HG03558 (cell line): ENCODE measurements at regions not wholly inside any gene's neighbourhood (a gene's known extent, or its start where the extent isn't known, plus 50 kb on each side); places are given as distances from the start of the nearest gene placed in this dataset.

Source experiments
- ATAC-seq: cut with Tn5 transposase; IDR thresholded peaks from one replicate; pipeline ENCODE4 v1.9.1; 2021; ENCODE audit warnings: moderate number of reproducible peaks; ENCODE audit not compliant: unreplicated experiment; ENCODE audit errors: extremely low read depth

DNA sequence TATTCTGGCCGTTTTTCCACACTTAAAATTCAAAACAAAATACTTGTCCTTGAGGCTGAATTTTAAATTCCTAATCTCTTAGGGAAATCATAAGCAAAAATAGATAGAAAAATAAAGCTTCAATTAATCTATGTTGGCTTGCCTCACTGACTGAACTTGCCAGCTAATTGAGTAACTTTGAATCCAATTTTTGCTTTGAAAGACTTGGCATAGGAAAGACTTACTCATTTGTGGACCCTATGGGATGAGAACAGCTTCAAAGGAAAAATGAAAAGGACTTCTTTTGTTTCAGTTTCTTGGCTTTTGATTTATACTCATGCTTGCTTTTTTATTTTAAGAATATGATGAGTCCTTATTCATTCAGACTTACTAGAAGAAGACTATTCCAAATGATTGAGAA lies 370.7 kb upstream of the RARB start:
- no peak for ATAC-seq

DNA sequence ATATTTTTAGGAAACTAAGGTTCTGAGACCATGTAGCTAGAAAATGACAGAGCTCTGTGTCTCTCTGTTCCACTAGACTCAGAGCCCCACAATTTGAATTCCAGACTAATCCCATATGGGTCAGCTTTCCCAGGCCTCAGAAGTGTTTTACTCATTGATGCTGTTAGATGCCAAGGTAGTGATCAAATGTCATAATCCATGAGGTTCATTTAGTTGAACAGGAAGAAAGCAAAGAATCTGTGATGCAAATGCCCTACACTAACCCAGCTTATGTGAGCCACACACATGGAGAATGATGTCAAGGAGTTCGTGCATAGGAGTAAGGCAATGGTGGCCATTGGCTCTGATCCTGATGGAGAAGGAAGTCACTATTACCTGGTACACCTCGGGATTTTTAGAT lies 363.4 kb upstream of the RARB start:
- ATAC-seq: no peak

DNA sequence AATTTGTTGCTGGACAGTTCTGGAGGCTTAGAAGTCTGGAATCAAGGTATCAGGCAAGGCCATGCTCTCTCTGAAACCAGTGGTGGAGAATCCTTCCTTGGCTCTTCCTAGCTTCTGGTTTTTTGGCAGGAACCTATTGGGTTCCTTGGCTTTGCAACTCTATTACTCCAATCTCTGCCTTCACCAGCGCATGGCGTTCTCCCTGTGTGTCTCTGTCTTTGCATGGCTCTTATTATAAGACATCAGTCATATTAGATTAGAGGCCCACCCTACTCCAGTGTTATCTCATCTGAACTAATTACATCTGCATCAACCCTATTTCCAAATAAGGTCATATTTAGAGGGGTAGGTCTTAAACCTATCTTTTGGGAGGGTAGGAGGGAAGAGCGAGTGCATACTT lies 358.1 kb upstream of the RARB start:
- ATAC-seq: no peak

DNA sequence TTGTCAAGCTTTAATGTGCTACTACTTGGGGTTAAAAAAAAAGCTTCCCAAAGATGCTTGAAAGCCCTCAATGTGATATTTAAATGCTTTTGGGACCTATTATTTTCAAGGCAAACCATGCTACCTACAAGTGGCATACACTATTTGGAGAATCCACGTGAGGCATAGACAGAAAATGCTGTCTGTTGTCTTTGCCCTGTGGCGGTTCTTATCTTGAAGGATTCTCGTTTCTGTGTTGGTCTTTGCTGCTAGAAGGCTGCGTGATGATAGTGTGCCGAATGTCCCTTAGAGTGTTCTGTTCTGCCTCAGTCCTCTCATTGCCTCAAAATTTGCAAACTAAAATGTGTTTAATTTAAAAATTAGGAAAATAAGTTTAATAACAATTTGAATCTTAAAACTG lies 356.2 kb upstream of the RARB start:
- ATAC-seq: no peak

DNA sequence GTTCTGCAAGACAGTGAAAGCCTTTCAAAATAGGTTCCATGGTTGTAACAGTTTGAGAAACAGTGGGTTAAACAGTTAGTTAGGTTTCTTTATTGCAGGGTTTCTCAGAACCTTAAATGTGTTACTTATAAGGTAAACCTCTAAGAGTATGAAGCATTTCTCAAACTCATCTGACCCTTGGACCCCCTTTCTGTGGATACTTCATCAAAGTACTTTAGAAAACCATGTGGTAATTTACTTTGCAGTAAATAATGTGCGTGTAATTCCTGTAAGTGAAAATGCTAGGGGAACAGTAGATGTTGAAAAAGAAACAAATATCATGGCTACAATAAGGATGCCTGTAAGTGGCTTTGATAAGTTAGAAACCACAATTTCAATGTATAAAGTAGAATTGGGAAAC lies 354.6 kb upstream of the RARB start:
- ATAC-seq: no peak

DNA sequence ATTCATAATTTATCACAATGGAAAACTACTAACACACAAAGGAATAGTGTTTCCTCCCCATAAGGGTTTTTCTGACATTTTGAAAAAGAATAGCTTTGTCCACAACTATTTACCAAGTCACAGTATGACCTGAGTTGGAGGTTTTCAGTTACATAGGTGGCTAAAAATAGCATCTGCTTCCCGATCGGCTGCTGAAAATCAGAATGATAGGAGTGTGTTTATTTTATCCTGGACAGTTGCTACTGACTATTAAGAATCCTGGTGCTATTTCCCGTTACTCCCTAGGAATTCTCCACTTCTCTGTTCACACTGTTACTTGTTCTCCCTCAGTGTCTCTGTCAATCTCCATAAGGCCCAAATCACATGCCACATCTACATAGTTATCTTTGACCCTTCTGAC lies 353.9 kb upstream of the RARB start:
- no peak for ATAC-seq

DNA sequence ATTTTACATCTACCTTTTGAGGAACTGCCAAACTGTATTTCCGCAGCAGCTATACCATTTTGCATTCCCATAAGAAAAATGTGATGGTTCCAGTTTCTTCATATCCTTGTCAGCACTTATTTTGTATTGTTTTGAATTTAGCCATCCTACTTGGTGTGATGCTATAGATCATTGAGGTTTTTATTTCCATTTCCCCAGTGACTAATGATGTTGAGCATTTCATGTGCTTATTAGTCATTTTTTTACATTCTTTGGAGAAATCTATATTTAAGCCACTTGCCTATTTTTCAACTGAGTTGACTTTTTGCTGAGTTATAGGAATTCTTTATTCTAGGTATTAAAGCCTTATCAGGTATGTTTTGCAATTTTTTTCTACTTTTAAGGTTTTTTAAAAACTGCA lies 347.6 kb upstream of the RARB start:
- ATAC-seq: no peak

DNA sequence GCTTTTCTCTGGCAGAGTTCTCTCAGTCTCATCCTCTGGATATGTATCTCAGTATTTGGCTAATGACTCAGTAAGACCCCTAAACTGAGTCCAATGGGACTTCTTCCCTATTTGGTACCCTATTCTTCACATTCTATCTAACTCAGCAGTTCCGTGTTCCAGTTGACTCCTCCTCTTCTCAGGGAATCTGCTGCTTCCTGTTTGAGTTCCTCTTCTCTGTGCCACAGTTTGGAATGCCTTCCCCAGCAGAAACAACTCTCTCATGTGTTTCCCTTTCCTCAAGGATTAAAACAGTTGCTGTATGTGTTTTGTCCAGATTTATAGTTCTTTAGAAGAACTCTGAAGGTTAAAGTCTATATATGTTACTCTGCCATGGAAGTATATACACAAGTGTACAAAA lies 344.0 kb upstream of the RARB start:
- no peak for ATAC-seq

DNA sequence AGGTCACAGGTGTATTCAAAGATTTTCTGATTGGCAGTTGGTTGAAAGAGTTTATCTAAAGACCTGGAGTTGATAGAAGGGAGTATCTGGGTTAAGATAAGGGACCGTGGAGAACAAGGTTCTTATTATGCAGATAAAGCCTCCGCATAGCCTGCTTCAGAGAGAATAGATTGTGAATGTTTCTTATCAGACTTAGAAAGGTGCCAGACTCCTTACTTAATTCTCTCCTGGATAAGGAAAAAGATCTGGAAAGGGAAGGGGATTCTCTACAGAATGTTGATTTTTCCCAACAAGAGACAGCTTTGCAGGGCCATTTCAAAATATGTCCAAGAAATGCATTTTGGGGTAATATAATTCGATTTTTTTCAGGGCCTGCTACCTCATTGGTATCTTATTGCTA lies 341.3 kb upstream of the RARB start:
- no peak for ATAC-seq

DNA sequence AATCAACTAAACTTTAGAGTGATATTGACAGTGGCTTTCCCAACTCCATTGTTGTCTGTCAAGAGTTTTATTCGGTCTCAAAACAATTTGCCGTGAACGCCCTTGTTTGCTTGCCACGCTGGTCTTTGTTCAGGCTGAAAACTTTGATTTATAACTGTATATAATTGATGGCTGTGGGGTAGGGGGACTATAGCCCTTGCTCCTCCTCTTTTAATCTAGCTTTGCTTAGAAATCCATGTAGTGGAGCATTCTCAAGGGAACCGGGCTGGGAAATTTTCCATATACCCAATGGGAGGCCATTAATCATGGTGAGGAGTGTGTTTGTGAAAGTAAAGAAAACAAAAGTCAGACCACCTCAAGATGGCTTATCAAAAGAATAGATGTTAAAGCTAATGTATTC lies 339.8 kb upstream of the RARB start:
- ATAC-seq: no peak

DNA sequence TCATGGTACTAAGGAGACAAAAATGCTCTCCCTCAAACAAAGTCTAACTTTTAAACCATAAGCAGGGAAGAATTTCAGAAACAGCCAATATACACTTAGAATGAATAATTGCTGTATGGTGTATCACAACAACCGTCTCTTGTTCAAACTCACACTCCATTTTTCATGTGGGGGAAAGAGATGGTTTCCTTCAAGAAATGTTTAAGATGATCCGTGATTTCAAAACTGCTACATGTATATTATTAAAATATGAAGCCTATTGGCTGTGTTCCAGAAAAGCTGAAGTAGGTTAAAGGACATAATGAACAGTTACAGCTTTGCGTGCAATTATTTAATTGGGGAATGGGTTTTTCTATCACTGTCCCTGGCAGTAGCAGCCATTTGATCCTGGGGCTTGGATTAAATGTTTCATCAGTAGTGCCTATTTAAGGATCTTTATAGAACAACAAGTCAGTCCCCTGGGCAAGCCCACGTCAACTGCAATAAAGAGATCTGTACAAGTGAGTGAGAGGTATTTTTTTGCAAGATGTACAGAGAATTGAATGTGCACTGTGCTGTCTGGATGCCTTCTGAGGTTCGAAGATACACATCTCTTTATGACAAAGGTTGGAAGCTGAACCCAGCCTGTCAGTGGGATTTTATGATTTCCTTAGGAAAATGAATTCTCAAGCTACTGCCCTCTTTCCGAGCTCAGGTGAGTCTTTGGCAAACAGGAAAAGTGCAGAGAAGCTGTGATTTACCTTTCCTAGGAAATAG lies 337.2 kb upstream of the RARB start:
- ATAC-seq: no peak

DNA sequence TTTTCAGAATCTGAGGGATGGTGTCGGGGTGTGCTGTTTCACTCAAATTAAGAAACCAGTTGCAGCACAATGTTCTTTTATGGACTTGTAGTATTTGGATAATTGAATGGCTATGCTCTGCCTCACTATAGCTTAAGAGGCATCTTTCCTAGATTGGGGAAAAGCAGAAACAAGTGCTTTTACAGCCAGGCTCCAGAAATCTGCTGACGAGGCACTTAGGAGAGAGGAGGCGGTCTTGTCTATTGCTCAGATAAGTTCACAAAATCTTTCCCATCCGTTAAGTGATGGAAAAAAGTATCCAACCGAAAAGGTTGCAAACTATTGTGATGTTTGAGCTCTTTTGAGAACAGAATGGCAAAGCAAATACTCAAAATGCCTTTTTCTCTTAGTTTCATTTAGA lies 336.1 kb upstream of the RARB start:
- ATAC-seq: no peak

DNA sequence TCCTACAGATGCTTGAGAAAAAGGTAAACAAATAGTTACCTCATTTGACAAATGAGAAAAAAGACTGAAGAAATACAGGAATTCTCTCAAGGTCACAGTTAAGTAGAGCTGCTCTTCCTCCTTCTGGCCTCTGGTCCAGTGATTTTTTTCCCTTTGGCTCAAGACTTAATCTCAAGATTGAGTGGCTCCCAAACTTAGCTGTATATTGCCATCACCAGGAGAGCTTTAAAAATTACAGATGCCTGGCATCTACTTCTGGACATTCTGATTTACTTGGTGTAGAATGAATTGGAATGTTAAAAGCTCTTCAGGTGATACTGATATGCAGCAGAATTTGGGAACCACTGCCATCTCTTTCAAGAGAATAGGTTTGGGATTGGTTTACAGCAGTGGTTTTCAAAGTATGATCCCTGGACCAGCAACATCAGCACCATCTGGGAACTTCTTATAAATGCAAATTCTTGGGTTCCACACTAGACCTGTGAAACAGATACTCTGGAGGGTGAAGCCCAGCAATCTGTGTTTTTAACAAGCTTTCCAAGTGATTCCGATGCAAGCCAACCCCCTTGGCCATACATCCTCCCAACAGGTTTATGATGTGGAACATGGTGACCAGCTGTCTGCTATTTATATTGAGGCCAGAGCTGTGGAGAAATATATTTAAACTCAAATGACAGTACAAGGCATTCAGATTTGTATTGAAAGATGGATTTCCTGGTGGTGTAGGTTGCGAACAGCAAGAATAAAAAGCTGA lies 333.0 kb upstream of the RARB start:
- no peak for ATAC-seq

DNA sequence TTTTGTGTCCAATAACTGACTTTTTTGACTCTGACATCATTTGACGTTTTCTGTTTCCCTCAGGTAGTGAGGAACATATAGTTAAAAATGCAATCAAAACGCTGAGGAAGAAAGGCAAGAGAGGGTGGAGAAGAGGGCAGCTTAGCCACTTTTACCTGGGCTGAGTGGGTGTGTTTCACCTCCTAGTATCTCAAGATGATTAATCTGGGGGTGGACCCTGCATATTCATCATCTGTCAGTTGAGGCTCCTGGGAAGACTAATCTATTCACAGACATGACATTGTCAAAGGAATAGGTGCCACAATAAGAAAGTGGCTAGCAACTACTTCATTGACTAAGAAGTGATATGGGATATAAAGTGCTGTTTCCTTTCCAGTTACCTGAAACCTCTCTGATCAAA lies 331.5 kb upstream of the RARB start:
- ATAC-seq: no peak

DNA sequence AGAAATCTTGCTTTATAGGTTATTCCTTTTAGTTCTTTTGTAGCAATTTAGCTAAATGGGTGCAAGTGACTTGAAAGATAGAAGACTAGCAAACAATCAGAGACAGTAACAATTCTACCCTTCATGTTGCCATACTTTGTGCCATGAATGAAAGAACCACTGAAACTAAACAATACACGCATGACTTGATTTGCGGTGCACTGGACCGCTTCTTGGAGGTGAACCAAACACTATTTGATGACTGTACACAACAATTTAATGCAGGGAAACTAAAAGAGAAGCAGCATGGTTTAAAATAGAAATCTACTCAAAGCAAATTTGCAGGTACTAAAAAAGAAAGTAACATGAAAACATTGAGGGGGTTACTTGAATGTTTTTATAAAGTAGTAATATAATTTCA lies 331.0 kb upstream of the RARB start:
- no peak for ATAC-seq

DNA sequence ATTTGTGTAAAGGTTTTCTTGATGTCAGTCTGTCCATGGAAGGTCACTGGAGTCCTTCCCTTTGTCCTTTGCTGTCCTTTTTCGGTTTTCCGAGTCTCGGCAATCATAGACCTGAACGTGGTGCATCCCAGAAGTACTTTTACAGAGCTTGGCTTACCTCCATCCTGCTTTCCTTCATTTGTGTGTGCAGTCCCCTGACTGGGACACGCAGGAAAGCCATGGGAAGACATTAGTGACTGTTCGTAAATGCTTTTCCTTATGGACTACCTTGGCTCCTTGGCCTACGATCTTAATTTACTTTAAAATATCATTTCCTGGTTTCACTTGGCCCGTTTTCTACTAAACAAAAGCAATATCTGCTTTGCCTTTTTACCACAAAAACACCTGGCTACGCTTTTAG lies 328.4 kb upstream of the RARB start:
- no peak for ATAC-seq

DNA sequence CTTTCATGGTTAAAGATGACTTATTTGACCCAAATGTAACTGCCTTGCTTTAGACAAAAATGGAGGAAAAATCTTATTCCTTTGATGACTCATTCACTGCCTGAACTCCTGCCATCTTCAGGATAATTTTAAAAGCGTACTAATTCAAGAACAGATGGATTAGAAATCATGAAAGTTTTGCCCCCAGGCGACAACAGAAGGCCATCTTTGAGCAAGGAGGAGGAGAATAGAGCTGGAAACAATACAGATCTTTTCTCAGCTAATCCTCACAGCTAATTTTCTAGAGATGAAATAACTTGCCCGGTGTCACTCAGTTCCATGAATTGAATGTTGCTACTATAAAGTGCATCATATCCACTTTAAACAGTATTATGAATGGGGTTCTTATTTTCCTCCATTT lies 324.7 kb upstream of the RARB start:
- no peak for ATAC-seq

DNA sequence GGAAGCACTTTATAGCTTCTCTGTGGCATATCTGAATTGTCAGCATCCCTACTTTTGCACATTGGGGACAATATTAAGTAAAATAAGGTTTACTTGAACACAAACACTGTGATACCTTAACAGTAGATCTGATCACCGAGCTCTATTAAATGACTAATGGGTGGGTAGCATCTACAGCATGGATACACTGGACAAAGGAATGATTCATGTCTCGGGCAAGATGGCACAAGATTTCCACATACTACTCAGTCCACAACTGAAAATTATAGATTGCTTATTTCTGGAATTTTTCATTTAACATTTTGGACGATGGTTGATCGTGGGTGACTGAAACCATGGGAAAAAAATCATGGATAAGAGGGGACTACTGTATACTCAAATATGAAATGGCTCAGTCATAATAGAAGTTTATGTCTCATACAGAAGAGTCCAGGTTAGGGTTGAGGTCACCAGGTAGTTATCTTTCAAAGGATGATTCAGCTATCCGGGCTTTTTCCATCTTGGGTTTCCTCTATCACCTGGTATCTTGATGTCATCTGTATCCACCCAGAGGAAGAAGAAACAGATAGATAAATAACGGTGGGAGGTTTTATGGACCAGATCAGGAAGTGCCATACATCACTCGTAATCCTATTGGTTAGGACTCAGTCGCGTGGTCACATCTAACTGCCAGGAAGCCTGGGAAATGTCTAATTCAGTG lies 320.0 kb upstream of the RARB start:
- no peak for ATAC-seq

DNA sequence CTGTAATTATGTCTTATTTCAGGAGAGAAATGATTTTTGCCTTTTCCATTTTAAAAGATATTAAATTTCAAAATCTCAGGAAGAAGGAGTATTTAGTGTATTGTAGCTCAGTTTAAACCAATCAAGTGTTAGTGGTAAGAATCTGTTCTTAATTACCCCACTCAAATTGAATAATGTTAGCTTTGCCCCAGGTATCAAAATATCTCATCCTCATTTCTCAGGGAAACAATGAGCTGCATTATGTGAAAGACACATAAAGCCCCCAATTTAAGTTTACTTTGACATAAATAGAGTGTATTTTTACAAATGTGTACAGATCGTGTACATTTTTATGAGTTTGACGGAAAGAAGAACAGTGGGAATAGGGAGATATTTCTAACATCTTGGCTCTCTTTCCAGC lies 317.4 kb upstream of the RARB start:
- ATAC-seq: no peak

DNA sequence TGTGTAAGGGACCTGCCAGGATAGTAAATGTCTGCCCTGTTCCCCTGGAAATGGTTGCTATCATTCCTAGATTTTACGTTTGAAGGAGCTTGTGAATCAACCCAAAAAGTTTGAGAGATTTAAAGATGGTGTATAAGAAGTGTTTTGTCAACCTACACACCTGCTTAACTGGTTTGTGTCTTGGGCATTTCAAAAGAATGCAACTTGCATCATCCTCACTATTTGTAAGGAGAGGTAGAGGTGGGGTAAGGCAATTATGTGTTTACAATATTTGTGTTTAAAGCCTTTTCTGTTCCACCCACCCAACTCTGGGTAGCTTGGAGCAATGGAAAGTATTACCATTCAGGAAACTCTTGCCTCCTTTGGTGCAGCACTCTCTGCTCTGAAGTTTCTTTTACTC lies 314.2 kb upstream of the RARB start:
- ATAC-seq: no peak

DNA sequence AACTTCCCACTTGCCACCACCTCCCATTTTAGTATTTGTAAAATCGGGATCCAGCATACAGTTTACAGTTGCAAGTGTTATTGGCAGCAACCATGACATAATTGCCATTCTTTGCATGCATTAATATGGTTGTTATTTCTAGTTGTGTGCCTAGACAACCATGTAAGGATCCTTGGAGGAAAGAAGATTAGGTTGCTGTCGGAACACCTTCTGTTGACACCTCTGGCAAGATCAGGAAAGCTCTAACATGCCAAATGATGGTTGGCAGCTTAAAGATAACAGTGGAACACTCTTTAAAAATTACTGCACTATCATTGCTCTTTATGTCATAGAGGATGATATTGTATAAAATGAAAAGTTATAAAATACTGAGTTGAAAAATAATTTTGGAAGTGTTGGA lies 313.5 kb upstream of the RARB start:
- no peak for ATAC-seq
